HEK293 (cell line): ENCODE measurements at regions not wholly inside any gene's neighbourhood (a gene's known extent, or its start where the extent isn't known, plus 50 kb on each side); places are given as distances from the start of the nearest gene placed in this dataset.

Source experiments
- CTCF ChIA-PET: fragments of 350-600 bp; formaldehyde crosslinking; extraction: SDS; loops from one replicate; lab custom pipeline; 2021; ENCODE audit warnings: antibody characterized with exemption; lab: Yijun Ruan, JAX
- POLR2A ChIA-PET: fragments of 300-600 bp; formaldehyde crosslinking; extraction: SDS; loops from one replicate; lab custom pipeline; 2020; ENCODE audit warnings: antibody characterized with exemption, inconsistent platforms; lab: Yijun Ruan, JAX
- H3K27ac ChIP-seq: fragments of 200-500 bp; sonication (Bioruptor generic); 2 replicates; pipeline ENCODE4 v1.5.1; 2014; ENCODE audit warnings: low read depth, low read length, control low read depth, inconsistent platforms; ENCODE audit errors: extremely low read depth
- H3K36me3 ChIP-seq, 2 experiments: fragments of 200-500 bp in 1 of 2; sonication (Bioruptor generic) in 1 of 2; 1 replicate in 1 of 2; 2 replicates in 1 of 2; pipeline ENCODE4 v1.5.1; 2014 to 2017; ENCODE audit warnings: inconsistent platforms in 2 of 2, low read length in 2 of 2; ENCODE audit not compliant: control insufficient read depth in 2 of 2, insufficient read depth in 1 of 2
- H3K4me1 ChIP-seq: fragments of 200-500 bp; sonication (Bioruptor generic); 2 replicates; pipeline ENCODE4 v1.5.1; 2014; ENCODE audit warnings: mild to moderate bottlenecking, low read length, inconsistent platforms; ENCODE audit not compliant: control insufficient read depth, insufficient read depth
- H3K4me3 ChIP-seq: 2 replicates; pipeline ENCODE4 v1.5.1; 2011; ENCODE audit warnings: low read depth, mild to moderate bottlenecking, control low read depth, low read length, moderate library complexity
- H3K9me3 ChIP-seq: fragments of 200-500 bp; sonication (Bioruptor generic); 2 replicates; pipeline ENCODE4 v1.5.1; 2014; ENCODE audit warnings: low read depth, low read length, inconsistent platforms; ENCODE audit not compliant: control insufficient read depth, insufficient read depth
- BCL11B ChIP-seq: fragments of 450-650 bp; formaldehyde crosslinking; IDR thresholded peaks from 2 replicates; pipeline ENCODE4 v1.5.1; 2016; ENCODE audit warnings: low read depth, missing biosample characterization, missing genetic modification characterization
- KLF17 ChIP-seq: fragments of 450-650 bp; formaldehyde crosslinking; IDR thresholded peaks from 2 replicates; pipeline ENCODE4 v1.5.1; 2016; ENCODE audit warnings: missing biosample characterization, missing genetic modification characterization
- MYNN ChIP-seq: fragments of 450-650 bp; formaldehyde crosslinking; IDR thresholded peaks from 2 replicates; pipeline ENCODE4 v1.5.1; 2016; ENCODE audit warnings: missing biosample characterization, missing genetic modification characterization, borderline replicate concordance
- OVOL3 ChIP-seq: fragments of 450-650 bp; formaldehyde crosslinking; IDR thresholded peaks from 2 replicates; pipeline ENCODE4 v1.5.1; 2016; ENCODE audit warnings: missing biosample characterization, missing genetic modification characterization
- PATZ1 ChIP-seq: fragments of 450-650 bp; formaldehyde crosslinking; IDR thresholded peaks from 2 replicates; pipeline ENCODE4 v1.5.1; 2016; ENCODE audit warnings: missing biosample characterization, missing genetic modification characterization
- SCRT1 ChIP-seq: fragments of 450-650 bp; formaldehyde crosslinking; IDR thresholded peaks from 2 replicates; pipeline ENCODE4 v1.5.1; 2016; ENCODE audit warnings: missing biosample characterization, missing genetic modification characterization, borderline replicate concordance
- SP7 ChIP-seq: fragments of 450-650 bp; formaldehyde crosslinking; IDR thresholded peaks from 2 replicates; pipeline ENCODE4 v1.5.1; 2016; ENCODE audit warnings: missing biosample characterization, missing genetic modification characterization
- ZBTB11 ChIP-seq: fragments of 450-650 bp; formaldehyde crosslinking; conservative IDR thresholded peaks from 2 replicates; pipeline ENCODE4 v1.5.1; 2016; ENCODE audit warnings: low read depth, missing biosample characterization, missing genetic modification characterization
- ZNF114 ChIP-seq: fragments of 450-650 bp; formaldehyde crosslinking; IDR thresholded peaks from 2 replicates; pipeline ENCODE4 v1.5.0; 2017; ENCODE audit warnings: missing biosample characterization, missing genetic modification characterization
- ZNF157 ChIP-seq: fragments of 450-650 bp; formaldehyde crosslinking; IDR thresholded peaks from 2 replicates; pipeline ENCODE4 v1.5.1; 2016; ENCODE audit warnings: missing biosample characterization, missing genetic modification characterization
- ZNF239 ChIP-seq: fragments of 450-650 bp; formaldehyde crosslinking; IDR thresholded peaks from 2 replicates; pipeline ENCODE4 v1.5.1; 2016; ENCODE audit warnings: missing biosample characterization, missing genetic modification characterization
- ZNF274 ChIP-seq, 2 experiments: fragments of 200-500 bp in 1 of 2; fragments of 450-650 bp in 1 of 2; sonication (Bioruptor generic) in 1 of 2; formaldehyde crosslinking in 1 of 2; IDR thresholded peaks; 2 replicates each; pipeline versions ENCODE4 v1.5.1 to v1.6.1; 2014 to 2016; ENCODE audit warnings: borderline replicate concordance in 1 of 2, inconsistent platforms in 1 of 2, low read length in 1 of 2, missing biosample characterization in 1 of 2, missing genetic modification characterization in 1 of 2
- ZNF292 ChIP-seq: fragments of 450-650 bp; formaldehyde crosslinking; IDR thresholded peaks from 2 replicates; pipeline ENCODE4 v1.5.1; 2016; ENCODE audit warnings: low read depth, missing biosample characterization, missing genetic modification characterization, borderline replicate concordance
- ZNF48 ChIP-seq: fragments of 450-650 bp; formaldehyde crosslinking; IDR thresholded peaks from 2 replicates; pipeline ENCODE4 v1.5.1; 2016; ENCODE audit warnings: missing biosample characterization, missing genetic modification characterization
- ZNF488 ChIP-seq: fragments of 450-650 bp; formaldehyde crosslinking; IDR thresholded peaks from 2 replicates; pipeline ENCODE4 v1.5.1; 2016; ENCODE audit warnings: missing biosample characterization, missing genetic modification characterization
- ZNF510 ChIP-seq: fragments of 450-650 bp; formaldehyde crosslinking; IDR thresholded peaks from 2 replicates; pipeline ENCODE4 v1.5.1; 2018; ENCODE audit warnings: mild to moderate bottlenecking, missing genetic modification characterization, missing biosample characterization; ENCODE audit not compliant: insufficient replicate concordance
- ZNF514 ChIP-seq: fragments of 450-650 bp; formaldehyde crosslinking; IDR thresholded peaks from 2 replicates; pipeline ENCODE4 v1.5.1; 2016; ENCODE audit warnings: missing biosample characterization, missing genetic modification characterization
- ZNF529 ChIP-seq: fragments of 450-650 bp; formaldehyde crosslinking; IDR thresholded peaks from 2 replicates; pipeline ENCODE4 v1.5.1; 2017; ENCODE audit warnings: missing genetic modification characterization, missing biosample characterization; ENCODE audit not compliant: insufficient replicate concordance
- ZNF580 ChIP-seq: fragments of 450-650 bp; formaldehyde crosslinking; IDR thresholded peaks from 2 replicates; pipeline ENCODE4 v1.5.1; 2016; ENCODE audit warnings: missing biosample characterization, missing genetic modification characterization
- ZNF664 ChIP-seq: fragments of 450-650 bp; formaldehyde crosslinking; IDR thresholded peaks from 2 replicates; pipeline ENCODE4 v1.5.1; 2016; ENCODE audit warnings: missing biosample characterization, missing genetic modification characterization
- ZNF768 ChIP-seq: fragments of 450-650 bp; formaldehyde crosslinking; IDR thresholded peaks from 2 replicates; pipeline ENCODE4 v1.5.1; 2018; ENCODE audit warnings: missing biosample characterization, mild to moderate bottlenecking, missing genetic modification characterization
- ZNF777 ChIP-seq: fragments of 450-650 bp; formaldehyde crosslinking; IDR thresholded peaks from 2 replicates; pipeline ENCODE4 v1.5.1; 2017; ENCODE audit warnings: missing biosample characterization, missing genetic modification characterization, borderline replicate concordance
- TF ChIP-seq, protein P1 (sequence below): fragments of 450-650 bp; formaldehyde crosslinking; optimal IDR thresholded peaks from 2 replicates; pipeline ENCODE3; 2016; ENCODE audit warnings: missing biosample characterization, mild to moderate bottlenecking, missing genetic modification characterization
- TF ChIP-seq, protein P2 (sequence below): fragments of 450-650 bp; formaldehyde crosslinking; IDR thresholded peaks from 2 replicates; pipeline ENCODE4 v1.5.1; 2016; ENCODE audit warnings: missing biosample characterization, missing genetic modification characterization

- TF ChIP-seq, protein P1, sequence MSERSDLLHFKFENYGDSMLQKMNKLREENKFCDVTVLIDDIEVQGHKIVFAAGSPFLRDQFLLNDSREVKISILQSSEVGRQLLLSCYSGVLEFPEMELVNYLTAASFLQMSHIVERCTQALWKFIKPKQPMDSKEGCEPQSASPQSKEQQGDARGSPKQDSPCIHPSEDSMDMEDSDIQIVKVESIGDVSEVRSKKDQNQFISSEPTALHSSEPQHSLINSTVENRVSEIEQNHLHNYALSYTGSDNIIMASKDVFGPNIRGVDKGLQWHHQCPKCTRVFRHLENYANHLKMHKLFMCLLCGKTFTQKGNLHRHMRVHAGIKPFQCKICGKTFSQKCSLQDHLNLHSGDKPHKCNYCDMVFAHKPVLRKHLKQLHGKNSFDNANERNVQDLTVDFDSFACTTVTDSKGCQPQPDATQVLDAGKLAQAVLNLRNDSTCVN = no peak
- TF ChIP-seq OVOL3 (tag by site-specific recombination) = no peak
- TF ChIP-seq ZNF510 (tag by site-specific recombination) = no peak
- no peak for TF ChIP-seq ZNF580 (tag by site-specific recombination)
- no peak for TF ChIP-seq ZBTB11 (tag by site-specific recombination)
- TF ChIP-seq KLF17 (tag by site-specific recombination) = no peak
- no peak for TF ChIP-seq PATZ1 (tag by site-specific recombination)
- no peak for TF ChIP-seq ZNF239 (tag by site-specific recombination)
- TF ChIP-seq ZNF514 = no peak
- TF ChIP-seq ZNF157 (tag by site-specific recombination) = no peak
- TF ChIP-seq SCRT1 (tag by site-specific recombination) = no peak
- no peak for TF ChIP-seq ZNF768 (tag by site-specific recombination)
These were observed 469.8 kb upstream of the CCL2 start (continued) for GRCh38 chr17:33785281-33785680.

DNA sequence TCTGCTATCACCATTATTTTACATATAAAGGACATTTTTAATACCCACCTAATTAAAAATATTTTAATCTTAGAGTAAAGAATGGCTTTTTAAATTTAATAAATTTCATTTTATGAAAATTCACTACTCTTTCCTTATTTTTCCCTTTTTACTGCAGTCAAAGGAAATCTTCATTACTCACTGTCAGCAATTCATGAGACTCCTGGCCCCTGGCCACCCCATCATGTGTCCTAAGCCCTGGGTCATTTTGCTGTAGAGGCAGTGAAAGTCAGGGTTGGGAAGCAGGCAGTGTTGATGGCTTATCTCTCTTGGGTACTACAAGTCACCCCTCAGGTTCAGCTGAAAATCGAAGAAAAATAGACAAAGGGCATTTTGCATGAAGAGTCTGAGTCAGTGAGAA, 468.6 kb upstream of the CCL2 start:
- H3K36me3 ChIP-seq = no peaks in the 10 kb centered on the region
- H3K4me1 ChIP-seq = no peaks in the 10 kb centered on the region
- POLR2A ChIA-PET = no interaction called here
- H3K9me3 ChIP-seq = no peaks in the 10 kb centered on the region
- no peak overlapping the region for H3K4me3 ChIP-seq
- CTCF ChIA-PET = interaction anchor here (0.6 to 1.2 kb wide), 3 partner anchors 8 to 359 kb away, joined by 3 to 4 read pairs (median 3); no protein-coding TSS in a partner anchor
- no peak overlapping the region for H3K27ac ChIP-seq
- TF ChIP-seq ZNF664 (tag by site-specific recombination) = no peak
- no peak for TF ChIP-seq ZNF48 (tag by site-specific recombination)
- no peak for TF ChIP-seq BCL11B (tag by site-specific recombination)
- TF ChIP-seq ZNF292 (tag by site-specific recombination) = no peak
- TF ChIP-seq ZNF488 (tag by site-specific recombination) = no peak
- no peak for TF ChIP-seq SP7 (tag by site-specific recombination)
- TF ChIP-seq ZNF529 (tag by site-specific recombination) = no peak
- TF ChIP-seq ZNF114 (tag by site-specific recombination) = no peak
- TF ChIP-seq ZNF777 (tag by site-specific recombination) = no peak
- TF ChIP-seq ZNF274 (IDR thresholded peaks at IDR 0.05; ENCODE audit: low read length) = no peak
- TF ChIP-seq ZNF274 (tag by site-specific recombination; IDR thresholded peaks at IDR 0.05; ENCODE audit: borderline replicate concordance) = no peak
- no peak for TF ChIP-seq MYNN (tag by site-specific recombination)
- TF ChIP-seq, protein P2, sequence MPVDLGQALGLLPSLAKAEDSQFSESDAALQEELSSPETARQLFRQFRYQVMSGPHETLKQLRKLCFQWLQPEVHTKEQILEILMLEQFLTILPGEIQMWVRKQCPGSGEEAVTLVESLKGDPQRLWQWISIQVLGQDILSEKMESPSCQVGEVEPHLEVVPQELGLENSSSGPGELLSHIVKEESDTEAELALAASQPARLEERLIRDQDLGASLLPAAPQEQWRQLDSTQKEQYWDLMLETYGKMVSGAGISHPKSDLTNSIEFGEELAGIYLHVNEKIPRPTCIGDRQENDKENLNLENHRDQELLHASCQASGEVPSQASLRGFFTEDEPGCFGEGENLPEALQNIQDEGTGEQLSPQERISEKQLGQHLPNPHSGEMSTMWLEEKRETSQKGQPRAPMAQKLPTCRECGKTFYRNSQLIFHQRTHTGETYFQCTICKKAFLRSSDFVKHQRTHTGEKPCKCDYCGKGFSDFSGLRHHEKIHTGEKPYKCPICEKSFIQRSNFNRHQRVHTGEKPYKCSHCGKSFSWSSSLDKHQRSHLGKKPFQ (tag by site-specific recombination) = no peak
